ENCODE measurements at regions not wholly inside any gene's neighbourhood (a gene's known extent, or its start where the extent isn't known, plus 50 kb on each side); places are given as distances from the start of the nearest gene placed in this dataset.
"Not testable (repeated sequence)": the region's sequence is repeated elsewhere in the genome, so short reads cannot be mapped to it uniquely, and the experiment has no call there.

- CTCF ChIA-PET = no interaction called here
Measured at GRCh38 chr16:60127196-60127595, 1393.1 kb upstream of the GOT2 start.

DNA sequence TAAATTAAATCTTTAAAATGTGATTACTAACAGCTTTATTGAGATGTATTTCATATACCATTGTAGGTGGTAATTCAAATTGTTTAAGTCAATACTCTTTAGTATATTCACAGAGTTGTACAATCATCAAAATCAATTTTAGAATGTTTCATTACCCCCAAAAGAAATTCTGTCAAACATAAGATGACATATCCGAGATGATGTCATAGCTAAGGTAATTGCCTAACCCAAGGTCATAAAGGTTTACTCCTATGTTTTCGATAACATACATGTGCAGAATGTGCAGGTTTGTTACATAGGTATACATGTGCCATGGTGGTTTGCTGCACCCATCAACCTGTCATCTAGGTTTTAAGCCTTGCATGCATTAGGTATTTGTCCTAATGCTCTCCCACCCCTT lies 1392.0 kb upstream of the GOT2 start:
- H3K4me1 Mint-ChIP-seq (ENCODE audit: low read depth); intact Hi-C loops (cut with micrococcal nuclease); H3K36me3 Mint-ChIP-seq (ENCODE audit: low read depth); H3K9me3 Mint-ChIP-seq; DNase-seq; H3K4me3 Mint-ChIP-seq; H3K27ac Mint-ChIP-seq; H3K27me3 Mint-ChIP-seq (ENCODE audit: low read depth): not testable (repeated sequence)
- CTCF ChIA-PET = interaction anchor here (0.6 kb wide), 1 partner anchor 90 kb away, joined by 5 read pairs; no protein-coding TSS in a partner anchor

More at GRCh38 chr16:60127196-60127595, 1393.1 kb upstream of the GOT2 start:
- no peaks in the 10 kb centered on the region for H3K36me3 Mint-ChIP-seq (ENCODE audit: low read depth)
- no peak for DNase-seq
- intact Hi-C loops (cut with micrococcal nuclease) = no loop called here
- no peaks in the 10 kb centered on the region for H3K4me1 Mint-ChIP-seq (ENCODE audit: low read depth)
- H3K9me3 Mint-ChIP-seq = peaks cover 7% of the 10 kb centered on the region
- no peaks in the 10 kb centered on the region for H3K27me3 Mint-ChIP-seq (ENCODE audit: low read depth)
- no peak overlapping the region for H3K4me3 Mint-ChIP-seq
- no peak overlapping the region for H3K27ac Mint-ChIP-seq

DNA sequence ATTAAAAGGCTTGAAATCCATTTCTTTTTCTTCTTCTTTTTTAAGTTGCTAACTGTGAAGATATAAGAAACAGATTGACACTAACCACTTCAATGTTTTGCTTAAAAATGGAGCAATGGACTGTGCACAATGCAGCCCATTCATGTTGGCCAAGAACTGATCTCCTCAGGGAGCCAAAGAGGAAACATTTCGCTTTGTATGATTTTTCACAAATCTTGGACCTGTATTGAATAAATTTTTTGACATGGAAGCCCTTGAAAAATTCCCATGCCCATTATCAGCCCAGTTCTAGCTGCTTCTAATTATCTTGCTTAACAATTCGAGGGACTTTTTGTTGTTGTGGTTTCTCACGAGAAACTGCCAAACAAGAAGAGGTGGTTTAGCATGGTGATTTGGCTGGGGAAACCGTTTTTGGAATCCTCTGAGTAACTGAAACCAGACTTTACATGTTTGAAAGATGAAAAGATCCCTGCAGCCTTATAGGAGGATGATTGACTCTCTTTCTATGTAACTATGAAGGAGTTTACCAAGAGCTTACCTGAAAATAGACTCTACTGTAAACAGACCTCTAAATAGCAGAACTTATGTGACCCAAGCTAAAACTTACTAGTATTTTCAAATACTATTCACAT lies 1389.4 kb upstream of the GOT2 start:
- Mint-ChIP-seq H3K27ac (no peak overlapping the region), H3K4me3 (no peak overlapping the region), H3K36me3 (ENCODE audit: low read depth) (no peaks in the 10 kb centered on the region), H3K4me1 (ENCODE audit: low read depth) (no peaks in the 10 kb centered on the region), H3K27me3 (ENCODE audit: low read depth) (no peaks in the 10 kb centered on the region), H3K9me3 (peaks cover 5% of the 10 kb centered on the region)
- CTCF ChIA-PET = no interaction called here
- intact Hi-C loops (cut with micrococcal nuclease) = no loop called here
- DNase-seq = no peak

DNA sequence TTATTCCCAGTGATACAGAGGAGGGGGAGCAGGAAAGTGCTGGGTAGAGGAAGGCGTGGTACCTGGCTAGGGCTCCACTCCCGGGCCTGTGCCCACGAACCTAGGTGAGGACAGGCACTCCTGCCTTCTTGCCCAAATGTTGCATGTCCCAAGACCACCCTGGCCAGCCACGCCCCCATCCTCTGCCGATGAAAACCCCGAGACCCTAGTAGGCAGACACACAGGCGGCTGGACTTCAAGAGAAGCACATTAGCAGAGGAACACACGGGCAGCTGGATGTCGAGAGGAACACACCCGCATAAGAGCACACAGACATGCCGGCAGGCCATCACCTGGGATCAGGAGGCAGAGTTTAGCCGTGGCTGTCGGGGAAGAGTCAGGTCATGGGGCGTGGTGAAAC lies 1386.5 kb upstream of the GOT2 start:
- Mint-ChIP-seq H3K36me3 (ENCODE audit: low read depth) (no peaks in the 10 kb centered on the region), H3K4me1 (ENCODE audit: low read depth) (no peaks in the 10 kb centered on the region), H3K27me3 (ENCODE audit: low read depth) (no peaks in the 10 kb centered on the region), H3K9me3 (peaks cover 3% of the 10 kb centered on the region), H3K27ac (no peak overlapping the region), H3K4me3 (no peak overlapping the region)
- intact Hi-C loops (cut with micrococcal nuclease) = no loop called here
- no peak for DNase-seq
- CTCF ChIA-PET = no interaction called here

GRCh38 chr16:60110531-60110930 lies 1376.4 kb upstream of the GOT2 start:
- intact Hi-C loops (cut with micrococcal nuclease) = no loop called here
- Mint-ChIP-seq H3K36me3 (ENCODE audit: low read depth) (no peaks in the 10 kb centered on the region), H3K9me3 (peaks cover 6% of the 10 kb centered on the region), H3K27me3 (ENCODE audit: low read depth) (no peaks in the 10 kb centered on the region), H3K4me3 (no peak overlapping the region), H3K27ac (no peak overlapping the region), H3K4me1 (ENCODE audit: low read depth) (no peaks in the 10 kb centered on the region)
- CTCF ChIA-PET = no interaction called here
- DNase-seq = no peak

DNA sequence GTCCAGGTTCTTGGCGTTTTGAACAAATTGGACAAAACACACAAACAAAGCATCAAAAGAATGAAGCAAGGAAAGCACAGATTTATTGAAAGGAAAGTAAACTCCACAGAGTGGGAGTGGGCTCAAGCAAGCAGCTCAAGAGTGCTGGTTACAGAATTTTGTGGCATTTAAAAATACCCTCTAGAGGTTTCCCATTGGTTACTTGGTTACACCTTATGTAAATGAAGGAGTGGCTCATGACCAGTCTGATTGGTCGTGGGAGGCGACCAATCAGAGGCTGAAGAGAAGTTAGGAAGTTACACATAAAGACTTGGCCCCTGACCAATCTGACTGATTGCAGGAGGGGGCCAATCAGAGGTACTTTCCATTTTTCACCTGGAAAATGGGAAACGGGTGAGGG lies 1373.8 kb upstream of the GOT2 start:
- Mint-ChIP-seq H3K27ac (no peak overlapping the region), H3K27me3 (ENCODE audit: low read depth) (no peaks in the 10 kb centered on the region), H3K4me1 (ENCODE audit: low read depth) (no peaks in the 10 kb centered on the region), H3K9me3 (peaks cover 6% of the 10 kb centered on the region), H3K4me3 (no peak overlapping the region), H3K36me3 (ENCODE audit: low read depth) (no peaks in the 10 kb centered on the region)
- DNase-seq = no peak
- CTCF ChIA-PET = no interaction called here
- intact Hi-C loops (cut with micrococcal nuclease) = no loop called here

- Mint-ChIP-seq H3K36me3 (ENCODE audit: low read depth) (no peaks in the 10 kb centered on the region), H3K4me1 (ENCODE audit: low read depth) (no peaks in the 10 kb centered on the region), H3K4me3 (no peak overlapping the region), H3K27me3 (ENCODE audit: low read depth) (no peaks in the 10 kb centered on the region), H3K27ac (no peak overlapping the region), H3K9me3 (peaks cover 5% of the 10 kb centered on the region)
- CTCF ChIA-PET = no interaction called here
- no peak for DNase-seq
- intact Hi-C loops (cut with micrococcal nuclease) = no loop called here
Measured at GRCh38 chr16:60107437-60107836, 1373.3 kb upstream of the GOT2 start.

- no peak for DNase-seq
- H3K27ac Mint-ChIP-seq = no peak overlapping the region
- CTCF ChIA-PET = no interaction called here
- H3K9me3 Mint-ChIP-seq = peaks cover 9% of the 10 kb centered on the region
- intact Hi-C loops (cut with micrococcal nuclease) = no loop called here
- H3K4me1 Mint-ChIP-seq (ENCODE audit: low read depth) = no peaks in the 10 kb centered on the region
- no peaks in the 10 kb centered on the region for H3K36me3 Mint-ChIP-seq (ENCODE audit: low read depth)
- no peaks in the 10 kb centered on the region for H3K27me3 Mint-ChIP-seq (ENCODE audit: low read depth)
- no peak overlapping the region for H3K4me3 Mint-ChIP-seq
Measured at GRCh38 chr16:60100371-60100770, 1366.3 kb upstream of the GOT2 start.

- DNase-seq = no peak
- Mint-ChIP-seq H3K27ac (no peak overlapping the region), H3K36me3 (ENCODE audit: low read depth) (no peaks in the 10 kb centered on the region), H3K9me3 (peaks cover 4% of the 10 kb centered on the region), H3K4me1 (ENCODE audit: low read depth) (no peaks in the 10 kb centered on the region), H3K27me3 (ENCODE audit: low read depth) (no peaks in the 10 kb centered on the region), H3K4me3 (no peak overlapping the region)
- intact Hi-C loops (cut with micrococcal nuclease) = no loop called here
- CTCF ChIA-PET = no interaction called here
Measured at GRCh38 chr16:60091529-60091928, 1357.4 kb upstream of the GOT2 start.

DNA sequence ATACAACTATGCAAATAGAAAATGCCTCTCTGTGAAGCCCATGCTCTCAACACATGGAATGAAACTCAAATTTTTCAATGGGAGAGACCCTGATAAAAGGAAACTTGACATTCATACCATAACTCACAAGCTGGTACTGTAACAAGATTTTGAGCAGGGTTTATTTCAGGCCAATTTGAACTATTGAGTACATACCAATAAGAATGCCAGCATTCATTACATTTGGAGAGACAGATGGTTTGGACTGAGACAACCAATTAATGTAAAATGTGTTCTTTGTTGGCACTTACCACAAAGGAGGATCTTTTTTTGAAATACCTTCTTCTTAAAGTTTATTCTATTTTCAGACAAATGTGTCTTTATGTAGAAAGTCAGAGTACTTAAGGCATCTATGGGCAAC lies 1357.0 kb upstream of the GOT2 start:
- CTCF ChIA-PET = no interaction called here
- no peaks in the 10 kb centered on the region for H3K4me1 Mint-ChIP-seq (ENCODE audit: low read depth)
- H3K4me3 Mint-ChIP-seq = no peak overlapping the region

DNA sequence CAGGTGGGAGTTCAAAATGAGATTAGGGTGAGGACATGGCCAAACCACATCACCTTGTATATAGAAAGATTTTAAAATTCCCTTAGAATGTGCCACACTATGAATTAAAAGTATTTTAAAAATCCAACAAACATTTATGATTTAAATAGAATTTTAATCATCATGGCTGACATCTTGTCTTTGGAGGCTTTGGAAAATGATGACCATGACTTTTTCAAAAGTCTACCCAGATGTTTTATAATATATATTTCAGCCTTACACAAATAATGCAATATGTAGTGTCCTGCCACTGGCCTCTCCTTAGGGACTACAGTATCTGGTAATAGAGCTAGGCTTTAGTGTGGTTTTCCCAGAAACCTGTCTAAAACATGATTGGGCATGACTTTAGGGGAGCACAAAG lies 1353.4 kb upstream of the GOT2 start:
- H3K27ac Mint-ChIP-seq = no peak overlapping the region
- intact Hi-C loops (cut with micrococcal nuclease) = no loop called here
- H3K4me3 Mint-ChIP-seq = no peak overlapping the region
- H3K27me3 Mint-ChIP-seq (ENCODE audit: low read depth) = no peaks in the 10 kb centered on the region
- H3K4me1 Mint-ChIP-seq (ENCODE audit: low read depth) = no peaks in the 10 kb centered on the region
- H3K36me3 Mint-ChIP-seq (ENCODE audit: low read depth) = no peaks in the 10 kb centered on the region
- CTCF ChIA-PET = no interaction called here
- no peak for DNase-seq
- peaks cover 6% of the 10 kb centered on the region for H3K9me3 Mint-ChIP-seq

More for the DNA sequence above, 1357.0 kb upstream of the GOT2 start:
- H3K27ac Mint-ChIP-seq = no peak overlapping the region
- H3K27me3 Mint-ChIP-seq (ENCODE audit: low read depth) = no peaks in the 10 kb centered on the region
- peaks cover 4% of the 10 kb centered on the region for H3K9me3 Mint-ChIP-seq
- intact Hi-C loops (cut with micrococcal nuclease) = no loop called here
- no peak for DNase-seq
- no peaks in the 10 kb centered on the region for H3K36me3 Mint-ChIP-seq (ENCODE audit: low read depth)

- H3K27me3 Mint-ChIP-seq (ENCODE audit: low read depth); H3K36me3 Mint-ChIP-seq (ENCODE audit: low read depth); H3K4me3 Mint-ChIP-seq; H3K9me3 Mint-ChIP-seq; H3K4me1 Mint-ChIP-seq (ENCODE audit: low read depth); intact Hi-C loops (cut with micrococcal nuclease); DNase-seq; H3K27ac Mint-ChIP-seq: not testable (repeated sequence)
- CTCF ChIA-PET = interaction anchor here (0.5 kb wide), 1 partner anchor 144 kb away, joined by 3 read pairs; no protein-coding TSS in a partner anchor
Measured at GRCh38 chr16:60078819-60079218, 1344.7 kb upstream of the GOT2 start.

DNA sequence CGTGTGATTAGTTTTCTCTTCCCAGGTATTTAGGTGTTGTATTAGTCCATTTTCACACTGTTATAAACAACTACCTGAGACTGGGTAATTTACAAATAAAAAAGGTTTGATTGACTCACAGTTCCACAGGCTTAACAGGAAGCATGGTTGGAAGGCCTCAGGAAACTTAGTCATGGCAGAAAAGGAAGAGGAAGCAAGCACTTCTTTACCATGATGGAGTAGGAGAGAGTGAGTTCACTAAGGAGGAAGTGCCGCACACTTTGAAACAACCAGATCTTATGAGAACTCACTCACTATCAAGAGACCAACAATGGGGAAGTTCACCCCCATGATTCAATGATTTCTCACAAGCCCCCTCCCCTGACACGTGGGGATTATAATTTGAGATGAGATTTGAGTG lies 1343.7 kb upstream of the GOT2 start:
- intact Hi-C loops (cut with micrococcal nuclease) = no loop called here
- peaks cover 1% of the 10 kb centered on the region for H3K9me3 Mint-ChIP-seq
- no peaks in the 10 kb centered on the region for H3K4me1 Mint-ChIP-seq (ENCODE audit: low read depth)
- CTCF ChIA-PET = no interaction called here
- DNase-seq = no peak
- no peaks in the 10 kb centered on the region for H3K27me3 Mint-ChIP-seq (ENCODE audit: low read depth)
- no peak overlapping the region for H3K27ac Mint-ChIP-seq
- no peak overlapping the region for H3K4me3 Mint-ChIP-seq
- no peaks in the 10 kb centered on the region for H3K36me3 Mint-ChIP-seq (ENCODE audit: low read depth)

- H3K9me3 Mint-ChIP-seq = peaks cover 1% of the 10 kb centered on the region
- no peaks in the 10 kb centered on the region for H3K4me1 Mint-ChIP-seq (ENCODE audit: low read depth)
- no peak overlapping the region for H3K4me3 Mint-ChIP-seq
- intact Hi-C loops (cut with micrococcal nuclease) = no loop called here
- H3K27me3 Mint-ChIP-seq (ENCODE audit: low read depth) = no peaks in the 10 kb centered on the region
- no peak for DNase-seq
- no peak overlapping the region for H3K27ac Mint-ChIP-seq
- H3K36me3 Mint-ChIP-seq (ENCODE audit: low read depth) = no peaks in the 10 kb centered on the region
- CTCF ChIA-PET = no interaction called here
Measured at GRCh38 chr16:60074378-60074777, 1340.3 kb upstream of the GOT2 start.
